GM23338 (cell line): ENCODE measurements at regions not wholly inside any gene's neighbourhood (a gene's known extent, or its start where the extent isn't known, plus 50 kb on each side); places are given as distances from the start of the nearest gene placed in this dataset.

Source experiments
- ATAC-seq: fragments of 200-7000 bp; cut with Tn5 transposase; 3 replicates; pipeline ENCODE4 v1.9.1; 2020
- DNase-seq: peaks from one replicate; pipeline ENCODE4 v3.0.0-alpha.2; 2015; ENCODE audit warnings: low spot score
- H2AFZ ChIP-seq: fragments of 200-600 bp; sonication (generic); 2 replicates; pipeline ENCODE4 v1.8.0; 2016; ENCODE audit warnings: antibody characterized with exemption, mild to moderate bottlenecking, moderate library complexity
- H3F3A ChIP-seq: fragments of 200-600 bp; sonication (generic); replicated peaks from 2 replicates; pipeline ENCODE4 v1.8.0; 2017; ENCODE audit warnings: antibody characterized with exemption, mixed run types, low read depth
- H3K27ac ChIP-seq: fragments of 200-600 bp; sonication (generic); 2 replicates; pipeline ENCODE4 v1.6.1; 2016; ENCODE audit warnings: low read depth
- H3K27me3 ChIP-seq: fragments of 200-600 bp; sonication (generic); 2 replicates; pipeline ENCODE4 v1.8.0; 2016; ENCODE audit warnings: mild to moderate bottlenecking, mixed run types, moderate library complexity; ENCODE audit not compliant: insufficient read depth
- H3K36me3 ChIP-seq: fragments of 200-600 bp; sonication (generic); 2 replicates; pipeline ENCODE4 v1.8.0; 2016; ENCODE audit warnings: mild to moderate bottlenecking; ENCODE audit not compliant: insufficient read depth
- H3K4me1 ChIP-seq: fragments of 200-600 bp; sonication (generic); 2 replicates; pipeline ENCODE4 v1.8.0; 2016; ENCODE audit warnings: mild to moderate bottlenecking, moderate library complexity; ENCODE audit not compliant: insufficient read depth
- H3K4me2 ChIP-seq: fragments of 200-600 bp; sonication (generic); 2 replicates; pipeline ENCODE4 v1.7.1; 2017; ENCODE audit warnings: mixed run types
- H3K4me3 ChIP-seq: fragments of 200-600 bp; sonication (generic); 2 replicates; pipeline ENCODE4 v1.6.1; 2016; ENCODE audit warnings: mixed run types
- H3K79me2 ChIP-seq: fragments of 200-600 bp; sonication (generic); replicated peaks from 2 replicates; pipeline ENCODE4 v1.8.0; 2017; ENCODE audit warnings: mild to moderate bottlenecking; ENCODE audit not compliant: insufficient read depth
- H3K9me2 ChIP-seq: fragments of 200-600 bp; sonication (generic); 2 replicates; pipeline ENCODE4 v1.8.0; 2017; ENCODE audit not compliant: insufficient read depth
- H4K20me1 ChIP-seq: fragments of 200-600 bp; sonication (generic); replicated peaks from 2 replicates; pipeline ENCODE4 v1.8.0; 2017; ENCODE audit warnings: mild to moderate bottlenecking; ENCODE audit not compliant: insufficient read depth
- H3K27ac Mint-ChIP-seq: 2 replicates; pipeline ENCODE4 v1.8.0; 2020; ENCODE audit warnings: inconsistent platforms, mild to moderate bottlenecking, moderate library complexity, mixed read lengths
- H3K27me3 Mint-ChIP-seq: 3 replicates; pipeline ENCODE4 v1.8.0; 2022; ENCODE audit warnings: low read depth, mild to moderate bottlenecking, moderate library complexity, mixed read lengths, inconsistent platforms; ENCODE audit not compliant: insufficient read depth, poor library complexity
- H3K36me3 Mint-ChIP-seq: 3 replicates; pipeline ENCODE4 v1.8.0; 2021; ENCODE audit warnings: low read depth, mild to moderate bottlenecking, inconsistent platforms, moderate library complexity, mixed read lengths
- H3K4me1 Mint-ChIP-seq: 3 replicates; pipeline ENCODE4 v1.8.0; 2020; ENCODE audit warnings: mild to moderate bottlenecking, inconsistent platforms, mixed read lengths
- H3K4me3 Mint-ChIP-seq: 3 replicates; pipeline ENCODE4 v1.8.0; 2021; ENCODE audit warnings: moderate library complexity, mild to moderate bottlenecking, inconsistent platforms, mixed read lengths
- H3K9me3 Mint-ChIP-seq: 3 replicates; pipeline ENCODE4 v1.8.0; 2020; ENCODE audit warnings: moderate library complexity, mild to moderate bottlenecking, inconsistent platforms, mixed read lengths
- CREB1 ChIP-seq: fragments of 250-450 bp; sonication (Bioruptor Pico); IDR thresholded peaks from 2 replicates; pipeline ENCODE4 v1.5.0; 2020; ENCODE audit warnings: low read depth, mild to moderate bottlenecking, moderate library complexity
- EZH2 ChIP-seq: fragments of 200-600 bp; sonication (generic); IDR thresholded peaks from one replicate; pipeline ENCODE4 v1.8.0; 2017; ENCODE audit warnings: antibody characterized with exemption, mild to moderate bottlenecking, low read depth; ENCODE audit not compliant: unreplicated experiment
- EZH2phosphoT487 ChIP-seq: fragments of 200-600 bp; sonication (generic); IDR thresholded peaks from one replicate; pipeline ENCODE4 v1.8.1; 2018; ENCODE audit warnings: antibody characterized with exemption; ENCODE audit not compliant: unreplicated experiment
- JUNB ChIP-seq: IDR thresholded peaks from one replicate; pipeline ENCODE4 v1.6.1; 2016; ENCODE audit warnings: antibody characterized with exemption; ENCODE audit not compliant: unreplicated experiment
- NANOG ChIP-seq: IDR thresholded peaks from 2 replicates; pipeline ENCODE4 v1.6.1; 2016; ENCODE audit warnings: antibody characterized with exemption, borderline replicate concordance
- POLR2AphosphoS5 ChIP-seq: IDR thresholded peaks from 2 replicates; pipeline ENCODE4 v1.6.1; 2016; ENCODE audit warnings: antibody characterized with exemption, low read depth
- STAT1 ChIP-seq: IDR thresholded peaks from one replicate; pipeline ENCODE4 v1.6.1; 2016; ENCODE audit warnings: antibody characterized with exemption; ENCODE audit not compliant: unreplicated experiment
- ZNF114 ChIP-seq: fragments of 250-450 bp; sonication (Bioruptor Pico); IDR thresholded peaks from 2 replicates; pipeline ENCODE4 v1.5.0; 2020; ENCODE audit warnings: mild to moderate bottlenecking, moderate library complexity
- ZNF331 ChIP-seq: fragments of 250-450 bp; sonication (Bioruptor Pico); IDR thresholded peaks from 2 replicates; pipeline ENCODE4 v1.5.0; 2020; ENCODE audit warnings: low read depth, mild to moderate bottlenecking, moderate library complexity
- TF ChIP-seq, protein P1 (sequence below), 2 experiments: fragments of 200-600 bp in 1 of 2; sonication (generic) in 1 of 2; conservative IDR thresholded peaks; 2 replicates each; pipeline versions ENCODE4 v1.5.1 to v1.6.1; 2016 to 2017; ENCODE audit warnings: antibody characterized with exemption in 2 of 2, low read depth in 2 of 2, mild to moderate bottlenecking in 2 of 2, moderate library complexity in 1 of 2
- TF ChIP-seq, protein P2 (sequence below): IDR thresholded peaks from 2 replicates; pipeline ENCODE4 v1.6.1; 2016; ENCODE audit warnings: antibody characterized with exemption
- TF ChIP-seq, protein P3 (sequence below): fragments of 250-450 bp; sonication (Bioruptor Pico); IDR thresholded peaks from 2 replicates; pipeline ENCODE4 v1.5.0; 2020; ENCODE audit warnings: mild to moderate bottlenecking, moderate library complexity
- TF ChIP-seq, protein P4 (sequence below): IDR thresholded peaks from one replicate; pipeline ENCODE4 v1.6.1; 2018; ENCODE audit warnings: antibody characterized with exemption; ENCODE audit not compliant: unreplicated experiment

DNA sequence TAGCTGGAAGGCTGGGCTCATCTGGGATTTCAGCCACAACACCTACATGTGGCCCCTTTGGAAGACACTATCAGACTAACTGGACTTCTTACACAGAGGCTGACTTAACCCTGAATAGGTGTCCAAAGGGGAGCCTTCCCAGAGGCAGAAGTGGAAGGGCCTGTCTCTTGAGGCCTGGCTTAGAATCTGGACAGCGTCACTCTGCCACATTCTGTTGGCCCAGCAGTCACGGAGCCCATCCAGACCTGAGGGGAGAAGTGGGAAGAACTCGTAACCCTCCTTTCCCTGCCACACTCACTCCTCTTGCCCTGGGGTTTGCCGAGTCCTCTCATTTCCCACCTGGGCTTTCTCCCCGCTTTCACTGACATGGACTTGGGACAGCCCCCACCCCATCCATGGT is 170.5 kb downstream of the C16orf95 start:
- H3K27ac ChIP-seq: no peak overlapping the region
- no peaks in the 10 kb centered on the region; the same call in 1 of the 3 replicates for H3K36me3 Mint-ChIP-seq
- H2AFZ ChIP-seq: no peak overlapping the region
- no peak overlapping the region for H3K4me2 ChIP-seq
- no peak overlapping the region for H3K4me3 ChIP-seq
- H4K20me1 ChIP-seq: no peaks in the 10 kb centered on the region
- no peak overlapping the region; the same call in 2 of the 3 replicates for H3K4me3 Mint-ChIP-seq
- peaks cover 10% of the 10 kb centered on the region; the same call in 2 of the 3 replicates for H3K4me1 Mint-ChIP-seq
- no peaks in the 10 kb centered on the region; the same call in 1 of the 2 replicates for H3K4me1 ChIP-seq
- ATAC-seq (no peak), DNase-seq (no peak)
- H3K27me3 ChIP-seq: no peaks in the 10 kb centered on the region
- no peaks in the 10 kb centered on the region for H3K36me3 ChIP-seq
- TF ChIP-seq NANOG (no peak), EZH2 (no peak), POLR2AphosphoS5 (no peak), ZNF114 (CRISPR knock-in tag) (no peak), STAT1 (no peak), JUNB (no peak), CREB1 (CRISPR knock-in tag) (no peak), EZH2phosphoT487 (no peak), ZNF331 (CRISPR knock-in tag) (no peak)
- TF ChIP-seq, protein P1, sequence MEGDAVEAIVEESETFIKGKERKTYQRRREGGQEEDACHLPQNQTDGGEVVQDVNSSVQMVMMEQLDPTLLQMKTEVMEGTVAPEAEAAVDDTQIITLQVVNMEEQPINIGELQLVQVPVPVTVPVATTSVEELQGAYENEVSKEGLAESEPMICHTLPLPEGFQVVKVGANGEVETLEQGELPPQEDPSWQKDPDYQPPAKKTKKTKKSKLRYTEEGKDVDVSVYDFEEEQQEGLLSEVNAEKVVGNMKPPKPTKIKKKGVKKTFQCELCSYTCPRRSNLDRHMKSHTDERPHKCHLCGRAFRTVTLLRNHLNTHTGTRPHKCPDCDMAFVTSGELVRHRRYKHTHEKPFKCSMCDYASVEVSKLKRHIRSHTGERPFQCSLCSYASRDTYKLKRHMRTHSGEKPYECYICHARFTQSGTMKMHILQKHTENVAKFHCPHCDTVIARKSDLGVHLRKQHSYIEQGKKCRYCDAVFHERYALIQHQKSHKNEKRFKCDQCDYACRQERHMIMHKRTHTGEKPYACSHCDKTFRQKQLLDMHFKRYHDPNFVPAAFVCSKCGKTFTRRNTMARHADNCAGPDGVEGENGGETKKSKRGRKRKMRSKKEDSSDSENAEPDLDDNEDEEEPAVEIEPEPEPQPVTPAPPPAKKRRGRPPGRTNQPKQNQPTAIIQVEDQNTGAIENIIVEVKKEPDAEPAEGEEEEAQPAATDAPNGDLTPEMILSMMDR (conservative IDR thresholded peaks at IDR 0.05; ENCODE audit: low read depth in 2 of 2): no peak
- TF ChIP-seq, protein P2, sequence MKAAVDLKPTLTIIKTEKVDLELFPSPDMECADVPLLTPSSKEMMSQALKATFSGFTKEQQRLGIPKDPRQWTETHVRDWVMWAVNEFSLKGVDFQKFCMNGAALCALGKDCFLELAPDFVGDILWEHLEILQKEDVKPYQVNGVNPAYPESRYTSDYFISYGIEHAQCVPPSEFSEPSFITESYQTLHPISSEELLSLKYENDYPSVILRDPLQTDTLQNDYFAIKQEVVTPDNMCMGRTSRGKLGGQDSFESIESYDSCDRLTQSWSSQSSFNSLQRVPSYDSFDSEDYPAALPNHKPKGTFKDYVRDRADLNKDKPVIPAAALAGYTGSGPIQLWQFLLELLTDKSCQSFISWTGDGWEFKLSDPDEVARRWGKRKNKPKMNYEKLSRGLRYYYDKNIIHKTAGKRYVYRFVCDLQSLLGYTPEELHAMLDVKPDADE: no peak
- TF ChIP-seq, protein P3, sequence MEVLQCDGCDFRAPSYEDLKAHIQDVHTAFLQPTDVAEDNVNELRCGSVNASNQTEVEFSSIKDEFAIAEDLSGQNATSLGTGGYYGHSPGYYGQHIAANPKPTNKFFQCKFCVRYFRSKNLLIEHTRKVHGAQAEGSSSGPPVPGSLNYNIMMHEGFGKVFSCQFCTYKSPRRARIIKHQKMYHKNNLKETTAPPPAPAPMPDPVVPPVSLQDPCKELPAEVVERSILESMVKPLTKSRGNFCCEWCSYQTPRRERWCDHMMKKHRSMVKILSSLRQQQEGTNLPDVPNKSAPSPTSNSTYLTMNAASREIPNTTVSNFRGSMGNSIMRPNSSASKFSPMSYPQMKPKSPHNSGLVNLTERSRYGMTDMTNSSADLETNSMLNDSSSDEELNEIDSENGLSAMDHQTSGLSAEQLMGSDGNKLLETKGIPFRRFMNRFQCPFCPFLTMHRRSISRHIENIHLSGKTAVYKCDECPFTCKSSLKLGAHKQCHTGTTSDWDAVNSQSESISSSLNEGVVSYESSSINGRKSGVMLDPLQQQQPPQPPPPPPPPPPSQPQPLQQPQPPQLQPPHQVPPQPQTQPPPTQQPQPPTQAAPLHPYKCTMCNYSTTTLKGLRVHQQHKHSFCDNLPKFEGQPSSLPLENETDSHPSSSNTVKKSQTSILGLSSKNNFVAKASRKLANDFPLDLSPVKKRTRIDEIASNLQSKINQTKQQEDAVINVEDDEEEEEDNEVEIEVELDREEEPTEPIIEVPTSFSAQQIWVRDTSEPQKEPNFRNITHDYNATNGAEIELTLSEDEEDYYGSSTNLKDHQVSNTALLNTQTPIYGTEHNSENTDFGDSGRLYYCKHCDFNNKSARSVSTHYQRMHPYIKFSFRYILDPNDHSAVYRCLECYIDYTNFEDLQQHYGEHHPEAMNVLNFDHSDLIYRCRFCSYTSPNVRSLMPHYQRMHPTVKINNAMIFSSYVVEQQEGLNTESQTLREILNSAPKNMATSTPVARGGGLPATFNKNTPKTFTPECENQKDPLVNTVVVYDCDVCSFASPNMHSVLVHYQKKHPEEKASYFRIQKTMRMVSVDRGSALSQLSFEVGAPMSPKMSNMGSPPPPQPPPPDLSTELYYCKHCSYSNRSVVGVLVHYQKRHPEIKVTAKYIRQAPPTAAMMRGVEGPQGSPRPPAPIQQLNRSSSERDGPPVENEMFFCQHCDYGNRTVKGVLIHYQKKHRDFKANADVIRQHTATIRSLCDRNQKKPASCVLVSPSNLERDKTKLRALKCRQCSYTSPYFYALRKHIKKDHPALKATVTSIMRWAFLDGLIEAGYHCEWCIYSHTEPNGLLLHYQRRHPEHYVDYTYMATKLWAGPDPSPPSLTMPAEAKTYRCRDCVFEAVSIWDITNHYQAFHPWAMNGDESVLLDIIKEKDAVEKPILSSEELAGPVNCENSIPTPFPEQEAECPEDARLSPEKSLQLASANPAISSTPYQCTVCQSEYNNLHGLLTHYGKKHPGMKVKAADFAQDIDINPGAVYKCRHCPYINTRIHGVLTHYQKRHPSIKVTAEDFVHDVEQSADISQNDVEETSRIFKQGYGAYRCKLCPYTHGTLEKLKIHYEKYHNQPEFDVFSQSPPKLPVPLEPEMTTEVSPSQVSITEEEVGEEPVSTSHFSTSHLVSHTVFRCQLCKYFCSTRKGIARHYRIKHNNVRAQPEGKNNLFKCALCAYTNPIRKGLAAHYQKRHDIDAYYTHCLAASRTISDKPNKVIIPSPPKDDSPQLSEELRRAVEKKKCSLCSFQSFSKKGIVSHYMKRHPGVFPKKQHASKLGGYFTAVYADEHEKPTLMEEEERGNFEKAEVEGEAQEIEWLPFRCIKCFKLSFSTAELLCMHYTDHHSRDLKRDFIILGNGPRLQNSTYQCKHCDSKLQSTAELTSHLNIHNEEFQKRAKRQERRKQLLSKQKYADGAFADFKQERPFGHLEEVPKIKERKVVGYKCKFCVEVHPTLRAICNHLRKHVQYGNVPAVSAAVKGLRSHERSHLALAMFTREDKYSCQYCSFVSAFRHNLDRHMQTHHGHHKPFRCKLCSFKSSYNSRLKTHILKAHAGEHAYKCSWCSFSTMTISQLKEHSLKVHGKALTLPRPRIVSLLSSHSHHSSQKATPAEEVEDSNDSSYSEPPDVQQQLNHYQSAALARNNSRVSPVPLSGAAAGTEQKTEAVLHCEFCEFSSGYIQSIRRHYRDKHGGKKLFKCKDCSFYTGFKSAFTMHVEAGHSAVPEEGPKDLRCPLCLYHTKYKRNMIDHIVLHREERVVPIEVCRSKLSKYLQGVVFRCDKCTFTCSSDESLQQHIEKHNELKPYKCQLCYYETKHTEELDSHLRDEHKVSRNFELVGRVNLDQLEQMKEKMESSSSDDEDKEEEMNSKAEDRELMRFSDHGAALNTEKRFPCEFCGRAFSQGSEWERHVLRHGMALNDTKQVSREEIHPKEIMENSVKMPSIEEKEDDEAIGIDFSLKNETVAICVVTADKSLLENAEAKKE (CRISPR knock-in tag): no peak
- TF ChIP-seq, protein P4, sequence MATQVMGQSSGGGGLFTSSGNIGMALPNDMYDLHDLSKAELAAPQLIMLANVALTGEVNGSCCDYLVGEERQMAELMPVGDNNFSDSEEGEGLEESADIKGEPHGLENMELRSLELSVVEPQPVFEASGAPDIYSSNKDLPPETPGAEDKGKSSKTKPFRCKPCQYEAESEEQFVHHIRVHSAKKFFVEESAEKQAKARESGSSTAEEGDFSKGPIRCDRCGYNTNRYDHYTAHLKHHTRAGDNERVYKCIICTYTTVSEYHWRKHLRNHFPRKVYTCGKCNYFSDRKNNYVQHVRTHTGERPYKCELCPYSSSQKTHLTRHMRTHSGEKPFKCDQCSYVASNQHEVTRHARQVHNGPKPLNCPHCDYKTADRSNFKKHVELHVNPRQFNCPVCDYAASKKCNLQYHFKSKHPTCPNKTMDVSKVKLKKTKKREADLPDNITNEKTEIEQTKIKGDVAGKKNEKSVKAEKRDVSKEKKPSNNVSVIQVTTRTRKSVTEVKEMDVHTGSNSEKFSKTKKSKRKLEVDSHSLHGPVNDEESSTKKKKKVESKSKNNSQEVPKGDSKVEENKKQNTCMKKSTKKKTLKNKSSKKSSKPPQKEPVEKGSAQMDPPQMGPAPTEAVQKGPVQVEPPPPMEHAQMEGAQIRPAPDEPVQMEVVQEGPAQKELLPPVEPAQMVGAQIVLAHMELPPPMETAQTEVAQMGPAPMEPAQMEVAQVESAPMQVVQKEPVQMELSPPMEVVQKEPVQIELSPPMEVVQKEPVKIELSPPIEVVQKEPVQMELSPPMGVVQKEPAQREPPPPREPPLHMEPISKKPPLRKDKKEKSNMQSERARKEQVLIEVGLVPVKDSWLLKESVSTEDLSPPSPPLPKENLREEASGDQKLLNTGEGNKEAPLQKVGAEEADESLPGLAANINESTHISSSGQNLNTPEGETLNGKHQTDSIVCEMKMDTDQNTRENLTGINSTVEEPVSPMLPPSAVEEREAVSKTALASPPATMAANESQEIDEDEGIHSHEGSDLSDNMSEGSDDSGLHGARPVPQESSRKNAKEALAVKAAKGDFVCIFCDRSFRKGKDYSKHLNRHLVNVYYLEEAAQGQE: no peak
- no peaks in the 10 kb centered on the region for H3K79me2 ChIP-seq
- H3K27me3 Mint-ChIP-seq: peaks cover 4% of the 10 kb centered on the region
- H3F3A ChIP-seq: no peaks in the 10 kb centered on the region
- no peaks in the 10 kb centered on the region for H3K9me2 ChIP-seq
- peaks cover 32% of the 10 kb centered on the region for H3K9me3 Mint-ChIP-seq
- H3K27ac Mint-ChIP-seq: no peak overlapping the region
